HUES64 (cell line): ENCODE measurements at regions not wholly inside any gene's neighbourhood (a gene's known extent, or its start where the extent isn't known, plus 50 kb on each side); places are given as distances from the start of the nearest gene placed in this dataset.

Source experiments
- H3K27ac ChIP-seq: 2 replicates; pipeline ENCODE4 v1.7.0; 2013; ENCODE audit warnings: low read depth, low read length, inconsistent platforms
- H3K27me3 ChIP-seq: 2 replicates; pipeline ENCODE4 v1.6.1; 2013; ENCODE audit warnings: mild to moderate bottlenecking, low read length; ENCODE audit not compliant: insufficient read depth
- H3K36me3 ChIP-seq: 2 replicates; pipeline ENCODE4 v1.6.1; 2013; ENCODE audit warnings: mild to moderate bottlenecking, low read length; ENCODE audit not compliant: insufficient read depth
- H3K4me1 ChIP-seq: 2 replicates; pipeline ENCODE4 v1.6.1; 2013; ENCODE audit warnings: mild to moderate bottlenecking, low read length, moderate library complexity; ENCODE audit not compliant: insufficient read depth
- H3K4me3 ChIP-seq: 2 replicates; pipeline ENCODE4 v1.5.1; 2013; ENCODE audit warnings: mild to moderate bottlenecking, low read length, moderate library complexity
- H3K9ac ChIP-seq: 2 replicates; pipeline ENCODE4 v1.6.1; 2013; ENCODE audit warnings: mild to moderate bottlenecking, low read depth, low read length
- H3K9me3 ChIP-seq: 2 replicates; pipeline ENCODE4 v1.6.1; 2013; ENCODE audit warnings: low read depth, low read length; ENCODE audit not compliant: insufficient read depth
- WGBS: fragments of 150-250, 120-280 bp; methylation state at CpG from one replicate; pipeline ENCODE4 v1.1.7; 2013; ENCODE audit warnings: missing lambda C conversion rate; 5-methylcytosine and 5-hydroxymethylcytosine counted together

- Histone ChIP-seq H3K36me3 (no peaks in the 10 kb centered on the region), H3K27me3 (0 out of 2 replicates have a peak, but pooled peaks cover 3% of the 10 kb centered on the region), H3K9me3 (no peaks in the 10 kb centered on the region), H3K4me1 (peaks cover 6% of the 10 kb centered on the region; the same call in 1 of the 2 replicates), H3K9ac (no peak overlapping the region), H3K27ac (no peak overlapping the region), H3K4me3 (no peak overlapping the region)
- 95% methylated on average over 3 of the region's 4 CpGs for WGBS
These were observed 251.2 kb upstream of the PARD3B start for GRCh38 chr2:204293884-204294747.

DNA sequence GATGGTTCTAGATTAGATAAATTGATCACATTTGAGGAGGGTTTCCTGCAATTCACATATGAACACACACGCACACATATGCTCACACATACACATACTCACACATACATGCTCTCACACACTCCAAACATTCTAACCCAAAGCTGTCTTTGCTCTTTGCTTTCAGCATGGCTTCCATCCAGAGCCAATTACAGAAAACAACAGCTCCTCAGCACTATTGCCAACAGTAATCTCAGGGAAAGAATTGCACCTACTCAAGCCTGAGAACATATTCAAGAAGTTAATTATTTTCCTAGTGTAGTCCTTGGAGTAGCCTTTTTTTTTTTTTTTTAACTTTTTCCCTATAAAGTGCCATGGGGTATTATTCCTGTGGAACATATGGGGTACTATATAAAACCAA is 246.9 kb upstream of the PARD3B start:
- Histone ChIP-seq H3K9ac (no peak overlapping the region), H3K36me3 (no peaks in the 10 kb centered on the region), H3K4me3 (no peak overlapping the region), H3K4me1 (peaks cover 6% of the 10 kb centered on the region; the same call in 1 of the 2 replicates), H3K27ac (no peak overlapping the region), H3K27me3 (no peaks in the 10 kb centered on the region), H3K9me3 (no peaks in the 10 kb centered on the region)
- 100% methylated on average over 1 of the region's 1 CpG for WGBS

GRCh38 chr2:204299766-204300165 is 245.5 kb upstream of the PARD3B start:
- no peaks in the 10 kb centered on the region for H3K9me3 ChIP-seq
- H3K4me1 ChIP-seq, result no peaks in the 10 kb centered on the region; the same call in 1 of the 2 replicates
- H3K36me3 ChIP-seq, result no peaks in the 10 kb centered on the region
- no peak overlapping the region for H3K27ac ChIP-seq
- 100% methylated on average over 1 of the region's 1 CpG for WGBS
- no peak overlapping the region for H3K4me3 ChIP-seq
- H3K9ac ChIP-seq, result no peak overlapping the region
- no peaks in the 10 kb centered on the region for H3K27me3 ChIP-seq

DNA sequence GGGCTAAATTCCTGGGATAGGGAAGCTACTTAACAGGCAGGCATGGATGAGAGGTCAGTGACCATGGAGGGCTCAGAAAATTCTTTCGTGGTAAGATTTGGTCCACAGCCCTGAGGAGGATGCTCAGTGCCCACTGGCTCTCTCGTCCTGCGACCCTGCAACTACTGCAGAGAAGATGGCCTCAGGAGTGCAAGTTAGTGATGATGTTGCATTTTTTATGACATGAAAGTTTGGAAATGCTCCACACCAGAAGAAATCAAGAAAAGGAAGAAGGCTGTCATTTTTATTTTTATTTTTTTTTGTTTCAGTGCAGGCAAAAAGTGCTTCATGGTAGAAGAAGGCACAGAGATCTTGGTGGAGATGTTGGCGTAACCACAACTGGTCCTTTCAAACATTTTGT is 238.6 kb upstream of the PARD3B start:
- Histone ChIP-seq H3K36me3 (no peaks in the 10 kb centered on the region), H3K27ac (no peak overlapping the region), H3K27me3 (no peaks in the 10 kb centered on the region), H3K9me3 (no peaks in the 10 kb centered on the region), H3K9ac (no peak overlapping the region), H3K4me3 (no peak overlapping the region), H3K4me1 (peaks cover 7% of the 10 kb centered on the region)
- 96% methylated on average over 4 of the region's 4 CpGs for WGBS

- H3K27me3 ChIP-seq, result no peaks in the 10 kb centered on the region
- WGBS, result 69% methylated on average over 8 of the region's 8 CpGs
- H3K9me3 ChIP-seq, result no peaks in the 10 kb centered on the region
- no peak overlapping the region for H3K27ac ChIP-seq
- no peak overlapping the region for H3K9ac ChIP-seq
- H3K4me1 ChIP-seq, result peaks cover 36% of the 10 kb centered on the region
- no peaks in the 10 kb centered on the region for H3K36me3 ChIP-seq
- no peak overlapping the region for H3K4me3 ChIP-seq
These were observed 233.2 kb upstream of the PARD3B start for GRCh38 chr2:204312105-204312504.

DNA sequence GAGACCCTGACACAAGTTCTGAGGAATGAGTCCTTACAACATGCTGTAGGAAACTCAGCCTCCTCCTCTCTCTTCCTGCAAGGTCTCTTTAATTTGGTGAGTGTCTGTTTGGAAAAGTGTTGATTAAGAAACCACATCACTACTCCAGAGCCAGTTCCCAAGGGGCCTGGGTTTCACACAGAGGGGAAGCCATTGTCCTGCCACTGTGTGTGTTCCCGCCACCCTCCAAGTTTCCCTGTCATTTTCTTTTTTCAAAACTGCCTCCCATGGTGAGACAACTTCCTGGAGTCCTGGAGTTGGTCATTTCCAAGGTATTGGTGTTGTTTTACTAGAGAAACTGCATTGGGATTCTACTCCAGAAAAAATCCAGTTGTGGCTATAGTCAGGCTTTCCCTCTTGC is 232.0 kb upstream of the PARD3B start:
- peak overlapping the region; percentile 26; the same call in 1 of the 2 replicates for H3K9ac ChIP-seq
- no peaks in the 10 kb centered on the region for H3K9me3 ChIP-seq
- H3K4me1 ChIP-seq, result peaks cover 36% of the 10 kb centered on the region
- H3K36me3 ChIP-seq, result no peaks in the 10 kb centered on the region
- WGBS, result 40% methylated on average over 1 of the region's 1 CpG
- no peak overlapping the region for H3K4me3 ChIP-seq
- peak overlapping the region; percentile 85 for H3K27ac ChIP-seq
- no peaks in the 10 kb centered on the region for H3K27me3 ChIP-seq

DNA sequence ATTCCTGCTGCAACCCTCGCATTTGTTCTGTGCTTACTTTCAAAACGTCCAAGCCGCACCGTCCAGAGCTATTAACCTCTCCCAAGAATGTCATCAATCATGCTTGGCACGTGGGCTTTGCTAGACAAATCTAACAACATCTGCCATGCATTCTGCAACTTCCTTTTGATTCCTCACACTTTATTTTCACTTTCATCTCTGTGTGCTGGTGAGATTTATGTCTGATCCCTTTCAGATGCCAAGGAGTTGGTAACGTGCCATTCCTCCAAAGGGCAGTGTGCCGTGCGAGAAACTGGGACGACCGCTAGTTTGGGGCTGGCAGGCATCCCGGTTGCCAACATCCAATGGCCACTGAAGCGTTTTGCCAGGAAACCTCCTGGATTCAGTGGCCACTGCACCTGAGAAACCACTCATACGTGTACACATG is 230.0 kb upstream of the PARD3B start:
- Histone ChIP-seq H3K36me3 (no peaks in the 10 kb centered on the region), H3K27ac (no peak overlapping the region), H3K27me3 (no peaks in the 10 kb centered on the region), H3K4me3 (no peak overlapping the region), H3K9me3 (no peaks in the 10 kb centered on the region), H3K4me1 (peaks cover 36% of the 10 kb centered on the region), H3K9ac (no peak overlapping the region)
- WGBS, result 93% methylated on average over 13 of the region's 13 CpGs

- 94% methylated on average over 5 of the region's 5 CpGs for WGBS
- H3K27me3 ChIP-seq, result no peaks in the 10 kb centered on the region
- no peaks in the 10 kb centered on the region for H3K36me3 ChIP-seq
- H3K27ac ChIP-seq, result no peak overlapping the region
- H3K4me3 ChIP-seq, result no peak overlapping the region
- peaks cover 19% of the 10 kb centered on the region for H3K4me1 ChIP-seq
- no peak overlapping the region for H3K9ac ChIP-seq
- no peaks in the 10 kb centered on the region for H3K9me3 ChIP-seq
These were observed 227.6 kb upstream of the PARD3B start for GRCh38 chr2:204317640-204318039.

DNA sequence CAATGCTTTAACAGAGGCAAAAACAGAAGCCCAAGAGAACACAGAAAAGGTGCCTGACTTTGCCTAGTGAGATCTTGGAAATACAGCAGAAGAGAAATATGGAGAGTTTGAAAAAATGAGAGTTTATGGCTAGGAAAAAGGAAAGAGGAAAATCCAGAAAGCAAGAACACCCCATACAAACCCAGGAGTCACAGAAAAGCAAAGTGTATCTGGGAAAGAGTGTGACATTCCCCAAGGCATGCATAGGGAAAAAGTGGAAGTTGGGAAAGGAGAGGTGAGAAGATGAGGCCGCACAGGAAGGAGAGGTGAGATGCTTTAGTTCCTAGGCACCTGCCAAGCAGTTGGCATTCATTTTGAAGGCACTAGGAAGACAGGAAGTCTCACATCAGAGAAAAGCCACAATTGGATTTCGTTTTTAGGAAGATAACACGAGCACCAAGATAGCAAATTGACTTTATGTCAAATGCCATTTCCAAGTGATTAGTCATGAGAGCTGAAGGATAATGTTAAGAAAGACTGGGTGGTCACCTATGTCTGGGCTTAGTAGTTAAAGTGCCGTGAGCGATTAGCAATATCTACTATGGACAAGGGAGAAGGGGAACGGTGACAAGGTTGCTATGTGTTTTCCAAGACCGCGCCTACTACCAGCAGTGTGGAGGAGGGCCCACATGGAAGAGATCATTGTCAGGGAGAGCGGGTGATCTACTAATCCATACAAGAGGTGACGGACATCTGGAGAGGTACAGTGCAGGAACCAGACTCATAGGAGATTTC is 224.1 kb upstream of the PARD3B start:
- 90% methylated on average over 10 of the region's 10 CpGs for WGBS
- H3K27ac ChIP-seq, result no peak overlapping the region
- H3K27me3 ChIP-seq, result no peaks in the 10 kb centered on the region
- H3K9ac ChIP-seq, result no peak overlapping the region
- 0 out of 2 replicates have a peak, but pooled peaks cover 8% of the 10 kb centered on the region for H3K4me1 ChIP-seq
- no peaks in the 10 kb centered on the region for H3K9me3 ChIP-seq
- H3K4me3 ChIP-seq, result no peak overlapping the region
- H3K36me3 ChIP-seq, result no peaks in the 10 kb centered on the region

GRCh38 chr2:204321910-204322751 is 223.1 kb upstream of the PARD3B start:
- no peak overlapping the region for H3K4me3 ChIP-seq
- H3K9me3 ChIP-seq, result no peaks in the 10 kb centered on the region
- no peak overlapping the region for H3K27ac ChIP-seq
- 93% methylated on average over 9 of the region's 9 CpGs for WGBS
- H3K36me3 ChIP-seq, result no peaks in the 10 kb centered on the region
- H3K9ac ChIP-seq, result no peak overlapping the region
- no peaks in the 10 kb centered on the region for H3K27me3 ChIP-seq
- H3K4me1 ChIP-seq, result 0 out of 2 replicates have a peak, but pooled peaks cover 8% of the 10 kb centered on the region
